ENCODE measurements at regions not wholly inside any gene's neighbourhood (a gene's known extent, or its start where the extent isn't known, plus 50 kb on each side); places are given as distances from the start of the nearest gene placed in this dataset.

GRCh38 chr2:239765076-239765845 is 259.9 kb downstream of the NDUFA10 start:
- DNase-seq = no peak

DNA sequence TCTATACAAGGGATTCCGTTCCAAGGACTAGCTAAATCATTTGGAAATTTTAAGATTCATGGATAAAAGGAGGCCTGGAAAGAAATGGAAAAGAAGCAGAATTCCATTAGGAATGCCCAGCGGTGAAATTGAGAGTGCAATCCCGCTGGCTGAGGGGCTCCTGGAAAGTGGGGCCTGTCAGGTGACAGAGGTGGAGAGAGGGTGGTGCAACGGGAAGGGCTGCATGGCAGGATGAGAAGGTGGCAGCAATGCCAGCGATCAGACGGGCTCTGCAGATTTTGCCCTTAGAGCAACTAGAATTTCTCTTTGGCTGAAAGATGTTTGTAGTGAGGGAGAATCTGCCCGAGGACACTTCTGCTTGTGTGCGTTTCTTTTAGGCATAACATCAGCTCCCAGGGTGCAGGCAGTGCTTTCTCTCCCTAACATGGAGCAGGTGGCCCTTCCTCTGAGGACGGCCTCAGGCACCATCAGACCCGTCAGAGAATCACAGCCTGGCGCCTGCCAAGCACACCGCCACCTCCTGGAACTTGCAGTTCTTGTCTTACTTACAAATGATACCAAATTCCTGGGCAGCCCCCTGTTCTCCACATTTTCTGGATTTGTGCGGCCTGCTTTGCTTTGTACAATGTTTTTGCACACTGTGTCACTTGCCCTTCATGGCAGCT is 261.6 kb downstream of the NDUFA10 start:
- no peak for DNase-seq

DNA sequence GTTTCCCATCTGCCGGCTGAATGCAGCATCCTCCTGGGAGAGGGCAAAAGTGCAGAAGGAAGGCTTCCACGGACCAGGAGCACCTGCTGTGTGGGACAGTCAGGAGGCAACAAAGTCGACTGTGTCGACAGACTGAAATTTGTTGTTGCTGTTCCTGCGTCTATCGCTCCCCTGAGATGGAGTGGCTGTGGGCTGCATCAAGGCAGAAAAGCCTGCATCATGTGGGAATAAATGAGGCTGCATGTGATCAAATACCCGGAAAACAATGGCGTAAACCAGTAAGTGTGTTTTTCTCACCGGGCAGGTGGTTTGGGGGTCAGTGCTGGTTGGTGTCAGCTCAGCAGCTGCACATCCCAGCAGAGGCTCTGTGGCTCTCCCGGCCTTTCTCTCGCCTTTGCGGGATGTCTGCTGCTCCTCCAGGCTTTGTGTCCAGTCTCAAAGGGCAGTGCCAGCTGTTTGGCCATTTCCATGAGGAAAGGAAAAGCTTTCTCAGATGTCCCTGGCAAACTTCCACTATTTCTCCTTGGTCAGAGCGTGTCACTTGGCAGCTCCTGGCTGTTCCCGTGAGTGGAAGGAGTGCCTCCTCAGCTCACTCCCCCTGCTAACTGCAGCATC is 262.4 kb downstream of the NDUFA10 start:
- no peak for DNase-seq

DNA sequence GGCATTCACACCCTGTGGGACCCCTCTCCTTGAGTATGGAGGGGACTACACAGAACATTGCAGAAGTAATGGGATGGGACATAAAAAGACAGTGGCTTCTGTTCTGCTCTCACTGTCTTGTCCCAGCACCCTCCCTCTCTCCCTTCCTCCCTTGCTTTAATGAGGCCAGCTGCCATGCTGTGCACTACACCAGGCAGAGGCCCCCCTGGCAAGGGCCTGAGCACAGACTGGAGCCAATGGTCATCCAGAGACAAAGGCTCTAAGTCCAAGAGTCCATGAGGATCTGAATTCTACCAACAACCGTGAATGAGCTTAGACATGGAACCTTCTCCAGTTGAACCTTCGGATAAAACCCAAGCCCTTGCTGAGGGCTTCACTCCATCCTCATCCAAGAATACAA is 263.0 kb downstream of the NDUFA10 start:
- no peak for DNase-seq

- no peak for DNase-seq
Observed at GRCh38 chr2:239760596-239760995, 264.5 kb downstream of the NDUFA10 start.

- no peak for DNase-seq
Observed at GRCh38 chr2:239758279-239758877, 266.8 kb downstream of the NDUFA10 start.

- peak; percentile 74 to 81 for DNase-seq
Observed at GRCh38 chr2:239756790-239757760, 268.1 kb downstream of the NDUFA10 start.

- no peak for DNase-seq
Observed at GRCh38 chr2:239756031-239756789, 268.9 kb downstream of the NDUFA10 start.

GRCh38 chr2:239753401-239753837 is 271.7 kb downstream of the NDUFA10 start:
- no peak for DNase-seq

DNA sequence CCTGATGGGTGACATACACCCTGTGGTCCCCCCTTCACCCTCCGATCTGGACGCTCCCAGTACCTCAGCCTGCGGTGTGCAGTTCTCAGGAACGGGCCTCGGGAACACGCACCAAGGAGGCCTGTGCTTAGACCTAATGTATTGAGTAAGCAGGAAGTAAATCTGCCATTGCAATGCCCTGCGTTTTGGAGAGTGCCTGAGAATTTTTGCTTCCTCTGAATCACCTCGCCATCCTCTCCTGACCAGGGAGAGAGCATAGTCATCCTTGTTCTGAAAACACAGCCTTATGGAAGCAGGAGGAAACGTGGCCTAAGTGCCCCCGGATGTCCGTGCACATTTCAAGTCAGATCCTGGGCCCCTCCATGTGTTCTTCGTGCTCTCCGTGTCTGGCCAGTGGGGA is 272.2 kb downstream of the NDUFA10 start:
- no peak for DNase-seq

GRCh38 chr2:239751679-239752355 is 273.3 kb downstream of the NDUFA10 start:
- peak in 1 of 2 donors; percentile 38 for DNase-seq

GRCh38 chr2:239750929-239751678 is 274.0 kb downstream of the NDUFA10 start:
- no peak for DNase-seq

DNA sequence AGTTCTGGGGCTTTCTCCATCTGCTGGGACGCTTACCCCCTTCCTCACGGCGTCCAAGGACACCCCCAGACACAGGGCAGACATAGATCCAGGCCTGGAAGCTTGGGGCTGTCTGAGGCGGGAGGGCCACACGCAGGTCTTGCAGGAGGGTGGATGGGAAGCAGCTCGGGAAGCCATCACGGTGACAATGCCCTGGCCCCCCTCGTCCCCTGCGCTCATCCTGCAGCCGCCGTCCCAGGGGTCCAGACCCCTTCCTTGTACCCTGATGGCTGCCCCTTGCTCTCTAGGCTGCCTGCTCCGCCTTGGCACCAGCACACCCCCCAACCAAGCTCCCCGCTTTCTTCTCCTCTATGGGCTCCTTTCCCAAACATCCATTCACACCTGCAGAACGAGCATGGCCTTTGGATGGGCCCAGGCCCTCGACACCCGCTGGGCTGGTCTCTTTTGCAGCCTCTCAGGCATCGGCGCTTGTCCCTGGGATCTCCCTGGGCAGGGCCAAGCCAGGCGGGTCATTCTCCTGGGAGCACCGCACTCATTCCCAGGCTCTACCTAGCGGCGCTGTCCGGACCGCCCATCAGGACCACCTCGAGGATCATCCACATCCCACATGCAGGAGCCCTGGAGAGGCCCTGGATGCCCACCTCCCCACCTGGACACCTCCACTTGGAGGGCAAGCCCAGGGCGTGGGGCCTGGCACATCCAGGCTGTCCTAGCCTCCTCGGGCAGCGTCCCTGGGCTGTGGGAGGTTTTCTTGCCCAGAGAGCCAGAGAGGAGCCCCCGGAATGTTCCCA is 274.9 kb downstream of the NDUFA10 start:
- no peak for DNase-seq

DNA sequence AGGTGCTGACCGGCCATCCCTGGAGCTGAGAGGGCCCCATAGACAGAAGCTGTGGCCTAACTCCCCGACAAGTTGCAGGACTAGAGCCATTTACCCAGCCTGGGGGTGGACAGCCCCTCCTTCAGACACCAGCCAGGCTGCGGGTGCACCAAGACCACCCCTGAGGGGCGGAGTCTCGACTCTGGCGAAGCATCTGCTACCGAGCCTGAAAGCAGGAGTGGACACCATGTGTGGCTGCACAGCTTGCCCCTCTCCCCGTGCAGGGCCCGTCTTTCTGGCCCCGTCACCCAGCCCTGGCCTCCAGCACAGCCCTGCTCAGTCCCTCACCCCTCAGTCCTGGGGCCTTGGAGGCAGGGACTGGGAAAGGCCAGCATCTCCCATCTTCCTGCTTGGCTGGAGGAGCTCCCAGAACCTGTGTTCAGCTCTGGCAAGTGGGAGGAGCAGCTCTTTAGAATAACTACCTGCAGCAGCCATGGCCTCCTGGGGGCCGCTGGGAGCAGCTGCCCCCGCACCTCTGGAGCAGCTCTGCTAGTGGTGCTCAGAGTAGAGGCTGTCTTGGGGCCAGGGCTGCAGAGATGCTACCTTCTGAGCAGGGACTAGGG is 275.8 kb downstream of the NDUFA10 start:
- no peak for DNase-seq

DNA sequence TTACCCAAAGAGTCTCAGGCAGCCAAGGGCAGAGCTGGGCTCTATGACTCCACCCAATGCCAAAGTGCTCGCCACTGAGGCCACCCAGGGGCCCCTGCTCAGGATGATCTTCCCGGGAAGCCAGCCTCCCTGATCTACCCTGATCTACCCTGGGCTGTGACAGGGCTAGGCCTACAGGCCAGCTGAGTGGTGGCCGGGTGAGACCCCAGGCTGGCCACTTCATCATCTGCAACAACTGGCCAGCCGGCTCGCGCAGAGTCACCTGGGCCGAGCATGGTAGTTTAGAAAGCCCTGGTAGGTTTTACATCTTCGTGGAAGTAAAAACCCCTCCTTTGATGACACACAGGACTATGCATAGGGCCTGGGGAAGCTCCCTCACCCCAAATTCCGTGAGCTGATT is 276.3 kb downstream of the NDUFA10 start:
- no peak for DNase-seq

DNA sequence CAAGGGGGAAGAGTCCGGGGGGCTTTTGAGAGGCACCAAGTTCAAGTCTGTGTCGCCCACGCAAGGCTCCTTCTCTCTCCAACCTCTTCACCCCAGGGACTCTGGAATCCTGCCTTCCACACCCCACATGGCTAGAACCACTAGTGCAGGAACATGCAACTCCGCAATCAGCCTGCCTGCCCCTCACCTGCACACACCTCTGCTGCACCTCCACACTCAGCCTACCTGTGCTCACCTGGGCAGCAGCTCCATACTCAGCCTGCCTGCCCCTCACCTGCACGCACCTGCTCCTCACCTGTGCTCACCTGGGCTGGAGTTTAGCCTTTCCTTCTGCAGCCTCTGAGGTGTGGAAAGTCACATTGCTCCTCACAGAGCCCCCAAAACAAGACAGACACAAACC is 277.4 kb downstream of the NDUFA10 start:
- DNase-seq = no peak

- no peak for DNase-seq
Observed at GRCh38 chr2:239747274-239747673, 277.9 kb downstream of the NDUFA10 start.

Measured in right lung (tissue), 2 donors.